ENCODE measurements at regions not wholly inside any gene's neighbourhood (a gene's known extent, or its start where the extent isn't known, plus 50 kb on each side); places are given as distances from the start of the nearest gene placed in this dataset.

DNA sequence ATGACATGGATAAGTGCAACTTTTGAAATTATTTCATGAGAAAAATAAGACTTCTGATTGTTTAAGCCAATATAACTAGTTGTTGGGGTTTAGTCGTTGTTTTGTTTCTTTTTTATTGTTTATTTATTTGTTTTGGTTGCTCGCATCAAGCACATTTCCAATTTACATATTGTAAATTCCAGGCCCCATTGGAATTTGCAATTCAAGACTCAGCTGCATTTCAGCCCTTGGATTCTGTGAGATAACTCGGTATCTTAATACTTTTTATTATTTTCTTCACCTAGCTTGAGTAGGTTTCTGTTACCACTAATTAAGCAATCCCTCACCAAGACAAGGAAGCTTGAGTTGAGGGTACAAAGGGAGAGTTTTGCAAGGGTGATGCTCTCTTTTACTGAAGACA, 318.3 kb upstream of the GATB start:
- H3K27ac ChIP-seq (ENCODE audit: low read depth, low read length), result no peak overlapping the region
- no peak overlapping the region for H3K9ac ChIP-seq (ENCODE audit: low read depth in 1 of 3, low read length in 3 of 3)
- no peaks in the 10 kb centered on the region for H3K9me3 ChIP-seq (ENCODE audit: control insufficient read depth in 3 of 3, low read length in 3 of 3)
- H3K4me1 ChIP-seq (ENCODE audit: control insufficient read depth in 3 of 3, insufficient read depth in 3 of 3, low read length in 3 of 3), result no peaks in the 10 kb centered on the region
- H3K4me3 ChIP-seq (ENCODE audit: low read length in 3 of 3), result no peak overlapping the region
- no peaks in the 10 kb centered on the region for H3K36me3 ChIP-seq (ENCODE audit: control insufficient read depth in 3 of 3, insufficient read depth in 3 of 3, low read length in 3 of 3)
- H3K27me3 ChIP-seq (ENCODE audit: control insufficient read depth in 3 of 3, insufficient read depth in 3 of 3, low read length in 3 of 3), result no peaks in the 10 kb centered on the region

DNA sequence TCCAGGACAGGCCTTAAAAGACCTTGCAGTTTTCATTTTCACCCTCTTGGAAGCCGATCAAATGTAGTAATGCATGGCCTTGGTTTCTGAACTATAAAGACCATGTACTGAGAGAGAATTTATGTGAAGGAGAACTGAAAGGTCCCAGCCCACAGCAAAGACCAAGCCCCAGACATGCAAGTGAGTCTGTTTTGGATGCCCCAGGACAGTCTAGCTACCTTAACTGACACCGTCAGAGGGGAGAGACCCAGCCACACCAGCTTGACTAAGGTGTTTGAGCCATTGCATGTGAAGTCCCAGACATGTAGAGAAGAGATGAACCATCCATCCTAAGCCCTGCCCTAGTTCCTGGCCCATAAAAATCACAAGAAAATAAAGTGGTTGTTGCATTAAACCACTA, 316.8 kb upstream of the GATB start:
- H3K27ac ChIP-seq (ENCODE audit: low read depth, low read length), result no peak overlapping the region
- H3K27me3 ChIP-seq (ENCODE audit: control insufficient read depth in 3 of 3, insufficient read depth in 3 of 3, low read length in 3 of 3), result no peaks in the 10 kb centered on the region
- H3K4me3 ChIP-seq (ENCODE audit: low read length in 3 of 3), result no peak overlapping the region
- no peaks in the 10 kb centered on the region for H3K9me3 ChIP-seq (ENCODE audit: control insufficient read depth in 3 of 3, low read length in 3 of 3)
- H3K4me1 ChIP-seq (ENCODE audit: control insufficient read depth in 3 of 3, insufficient read depth in 3 of 3, low read length in 3 of 3), result no peaks in the 10 kb centered on the region
- no peak overlapping the region for H3K9ac ChIP-seq (ENCODE audit: low read depth in 1 of 3, low read length in 3 of 3)
- H3K36me3 ChIP-seq (ENCODE audit: control insufficient read depth in 3 of 3, insufficient read depth in 3 of 3, low read length in 3 of 3), result no peaks in the 10 kb centered on the region

DNA sequence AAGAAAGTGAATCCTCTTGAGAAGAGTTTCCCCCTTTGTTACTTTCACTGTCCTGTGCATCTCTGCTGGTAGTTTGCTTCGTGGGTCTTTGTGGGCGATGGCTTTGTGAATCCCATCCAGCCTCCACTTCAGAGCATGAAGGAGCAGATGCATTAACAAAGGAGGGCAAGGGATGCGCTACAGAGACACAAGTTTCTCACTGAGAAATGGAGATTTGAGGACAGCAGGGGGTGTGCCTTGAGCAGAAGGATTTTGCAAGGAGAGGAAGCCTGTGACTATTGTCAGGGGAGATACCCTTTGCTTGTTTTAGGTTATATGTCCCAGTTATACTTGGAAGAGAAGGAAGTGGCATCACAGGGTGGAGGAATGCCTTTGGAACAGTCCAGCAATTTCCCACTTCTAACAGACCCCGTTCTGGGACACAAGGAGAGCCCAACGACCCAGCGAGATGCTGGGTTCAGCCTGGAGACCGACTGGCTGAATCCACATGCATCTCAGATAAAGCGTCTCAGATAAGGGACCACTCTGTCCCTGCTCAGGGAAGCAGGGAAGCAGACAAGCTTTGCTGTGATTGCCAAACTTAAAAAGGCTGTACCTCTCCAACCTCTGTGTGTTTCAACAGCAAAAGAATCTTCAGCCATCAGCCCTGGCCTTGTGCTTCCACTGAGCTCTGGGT, 314.6 kb upstream of the GATB start:
- Histone ChIP-seq H3K4me1 (ENCODE audit: control insufficient read depth in 3 of 3, insufficient read depth in 3 of 3, low read length in 3 of 3) (no peaks in the 10 kb centered on the region), H3K4me3 (ENCODE audit: low read length in 3 of 3) (no peak overlapping the region), H3K27me3 (ENCODE audit: control insufficient read depth in 3 of 3, insufficient read depth in 3 of 3, low read length in 3 of 3) (no peaks in the 10 kb centered on the region), H3K36me3 (ENCODE audit: control insufficient read depth in 3 of 3, insufficient read depth in 3 of 3, low read length in 3 of 3) (no peaks in the 10 kb centered on the region), H3K27ac (ENCODE audit: low read depth, low read length) (no peak overlapping the region), H3K9me3 (ENCODE audit: control insufficient read depth in 3 of 3, low read length in 3 of 3) (no peaks in the 10 kb centered on the region), H3K9ac (ENCODE audit: low read depth in 1 of 3, low read length in 3 of 3) (no peak overlapping the region)

DNA sequence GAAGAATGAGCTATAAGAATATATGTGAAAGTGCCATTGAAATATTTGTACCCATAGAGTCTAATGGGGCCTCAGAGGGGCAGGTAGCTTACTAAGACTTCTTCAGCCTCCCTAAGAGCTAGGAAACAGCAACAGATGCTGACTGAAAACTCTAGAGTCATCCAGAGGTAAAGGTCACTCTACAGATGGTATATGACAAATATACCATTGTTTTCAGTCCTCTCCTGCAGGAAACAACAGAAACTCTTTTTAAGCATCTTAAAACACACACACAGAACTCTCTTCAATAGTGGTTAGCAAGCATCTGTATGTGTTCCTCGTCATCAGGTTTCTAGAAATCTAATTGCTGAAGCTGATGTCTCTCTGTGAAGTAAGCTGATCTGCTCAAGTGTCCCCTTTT, 313.8 kb upstream of the GATB start:
- no peaks in the 10 kb centered on the region for H3K4me1 ChIP-seq (ENCODE audit: control insufficient read depth in 3 of 3, insufficient read depth in 3 of 3, low read length in 3 of 3)
- H3K9me3 ChIP-seq (ENCODE audit: control insufficient read depth in 3 of 3, low read length in 3 of 3), result no peaks in the 10 kb centered on the region
- H3K9ac ChIP-seq (ENCODE audit: low read depth in 1 of 3, low read length in 3 of 3), result no peak overlapping the region
- no peak overlapping the region for H3K4me3 ChIP-seq (ENCODE audit: low read length in 3 of 3)
- no peaks in the 10 kb centered on the region for H3K27me3 ChIP-seq (ENCODE audit: control insufficient read depth in 3 of 3, insufficient read depth in 3 of 3, low read length in 3 of 3)
- no peak overlapping the region for H3K27ac ChIP-seq (ENCODE audit: low read depth, low read length)
- no peaks in the 10 kb centered on the region for H3K36me3 ChIP-seq (ENCODE audit: control insufficient read depth in 3 of 3, insufficient read depth in 3 of 3, low read length in 3 of 3)

DNA sequence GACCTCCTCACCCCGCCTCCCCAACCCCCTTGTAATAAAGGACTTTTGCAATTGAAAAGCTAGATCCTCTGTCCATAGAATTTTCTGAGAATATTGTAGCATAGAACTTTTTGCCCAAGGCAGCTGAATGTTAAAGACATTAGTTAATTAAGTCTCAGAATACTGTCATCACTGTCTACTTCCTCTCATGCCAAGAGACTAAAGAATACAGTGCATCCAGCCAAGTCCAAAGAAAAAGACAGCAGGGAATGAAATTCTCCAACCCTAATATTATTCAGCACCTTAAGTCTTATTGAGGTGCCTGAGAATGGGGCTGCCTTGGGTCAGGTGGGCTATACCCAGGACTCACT, 313.3 kb upstream of the GATB start:
- Histone ChIP-seq H3K36me3 (ENCODE audit: control insufficient read depth in 3 of 3, insufficient read depth in 3 of 3, low read length in 3 of 3) (no peaks in the 10 kb centered on the region), H3K4me1 (ENCODE audit: control insufficient read depth in 3 of 3, insufficient read depth in 3 of 3, low read length in 3 of 3) (no peaks in the 10 kb centered on the region), H3K27me3 (ENCODE audit: control insufficient read depth in 3 of 3, insufficient read depth in 3 of 3, low read length in 3 of 3) (no peaks in the 10 kb centered on the region), H3K27ac (ENCODE audit: low read depth, low read length) (no peak overlapping the region), H3K4me3 (ENCODE audit: low read length in 3 of 3) (no peak overlapping the region), H3K9ac (ENCODE audit: low read depth in 1 of 3, low read length in 3 of 3) (no peak overlapping the region), H3K9me3 (ENCODE audit: control insufficient read depth in 3 of 3, low read length in 3 of 3) (no peaks in the 10 kb centered on the region)

DNA sequence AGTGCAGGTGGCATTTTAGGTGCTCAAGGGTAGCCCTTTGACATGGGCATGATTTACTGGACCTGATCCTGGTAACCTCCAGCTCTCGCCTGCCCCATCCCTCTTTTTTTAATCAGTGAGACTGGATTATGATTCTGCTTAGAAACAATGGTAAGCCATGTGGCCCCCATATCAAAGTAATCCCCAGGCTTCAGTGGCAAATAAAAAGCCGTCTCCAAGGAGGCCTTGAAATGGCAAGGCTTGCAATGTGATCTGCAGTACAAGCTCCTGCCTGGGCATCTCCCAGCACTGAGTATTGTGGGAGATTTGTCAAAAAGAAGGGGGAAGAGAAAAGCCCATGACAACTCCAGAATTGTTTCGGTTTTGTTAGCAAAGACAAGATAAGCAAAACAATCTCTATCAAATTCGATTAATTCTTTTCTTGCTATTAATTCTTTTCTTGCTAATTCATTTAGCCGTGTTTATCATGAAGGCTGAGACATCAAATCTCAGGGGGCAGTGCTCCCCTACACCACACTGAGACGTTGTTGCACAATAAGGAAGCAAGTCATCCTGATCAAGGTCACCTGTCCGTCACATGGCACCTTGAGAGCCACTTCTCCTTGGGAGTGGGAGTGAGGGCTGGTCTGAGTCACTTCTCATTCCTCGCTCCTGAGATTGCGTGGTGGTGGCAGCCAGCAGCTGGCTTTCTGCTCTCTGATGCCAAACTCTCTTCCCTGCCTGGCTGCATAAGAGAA, 312.7 kb upstream of the GATB start:
- H3K27me3 ChIP-seq (ENCODE audit: control insufficient read depth in 3 of 3, insufficient read depth in 3 of 3, low read length in 3 of 3), result no peaks in the 10 kb centered on the region
- H3K36me3 ChIP-seq (ENCODE audit: control insufficient read depth in 3 of 3, insufficient read depth in 3 of 3, low read length in 3 of 3), result no peaks in the 10 kb centered on the region
- H3K9ac ChIP-seq (ENCODE audit: low read depth in 1 of 3, low read length in 3 of 3), result no peak overlapping the region
- no peak overlapping the region for H3K4me3 ChIP-seq (ENCODE audit: low read length in 3 of 3)
- H3K27ac ChIP-seq (ENCODE audit: low read depth, low read length), result no peak overlapping the region
- H3K9me3 ChIP-seq (ENCODE audit: control insufficient read depth in 3 of 3, low read length in 3 of 3), result no peaks in the 10 kb centered on the region
- no peaks in the 10 kb centered on the region for H3K4me1 ChIP-seq (ENCODE audit: control insufficient read depth in 3 of 3, insufficient read depth in 3 of 3, low read length in 3 of 3)

DNA sequence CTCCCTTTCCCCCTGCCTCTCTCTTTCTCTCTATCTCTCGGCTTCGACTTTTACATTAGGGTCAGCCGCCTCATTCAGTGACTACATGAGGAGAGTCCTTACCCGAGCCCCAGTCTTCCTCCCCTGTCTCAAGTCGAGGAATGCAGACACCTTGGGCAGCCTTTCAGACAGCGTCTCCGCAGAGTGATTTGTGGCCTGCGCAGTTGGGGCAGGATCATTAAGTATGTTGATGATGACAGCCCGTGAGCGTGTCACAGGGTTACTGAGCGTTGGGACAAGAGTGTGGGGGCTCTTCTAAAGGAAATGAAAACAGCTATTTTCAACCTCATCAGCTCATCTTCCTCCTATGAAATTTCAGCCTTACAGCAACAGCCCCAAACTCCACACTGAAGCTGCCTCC, 312.1 kb upstream of the GATB start:
- Histone ChIP-seq H3K4me3 (ENCODE audit: low read length in 3 of 3) (no peak overlapping the region), H3K36me3 (ENCODE audit: control insufficient read depth in 3 of 3, insufficient read depth in 3 of 3, low read length in 3 of 3) (no peaks in the 10 kb centered on the region), H3K9ac (ENCODE audit: low read depth in 1 of 3, low read length in 3 of 3) (no peak overlapping the region), H3K27ac (ENCODE audit: low read depth, low read length) (no peak overlapping the region), H3K4me1 (ENCODE audit: control insufficient read depth in 3 of 3, insufficient read depth in 3 of 3, low read length in 3 of 3) (no peaks in the 10 kb centered on the region), H3K27me3 (ENCODE audit: control insufficient read depth in 3 of 3, insufficient read depth in 3 of 3, low read length in 3 of 3) (no peaks in the 10 kb centered on the region), H3K9me3 (ENCODE audit: control insufficient read depth in 3 of 3, low read length in 3 of 3) (no peaks in the 10 kb centered on the region)

DNA sequence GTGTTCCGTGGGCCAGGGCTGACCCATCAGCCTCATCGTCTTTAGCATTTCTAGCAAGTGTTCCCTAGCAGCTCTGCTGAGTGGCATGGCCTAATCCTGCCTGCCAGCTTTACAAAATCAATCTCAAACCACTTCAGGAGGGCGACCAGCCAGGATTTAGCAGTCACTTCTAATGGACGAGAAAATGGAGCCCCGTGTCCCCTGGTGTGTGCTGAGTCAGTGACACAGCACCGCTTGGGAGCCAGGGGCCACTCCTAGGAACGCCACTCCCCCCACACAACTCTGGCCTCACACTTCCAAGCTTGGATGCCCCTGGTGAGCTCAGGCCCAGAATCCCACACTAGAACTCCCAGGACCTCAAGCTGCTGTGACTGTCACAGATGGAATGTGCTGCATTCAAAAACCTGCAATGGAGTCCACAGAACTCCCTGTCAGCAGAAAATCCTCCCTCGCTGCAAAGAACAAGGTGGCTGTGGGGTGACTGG, 311.2 kb upstream of the GATB start:
- Histone ChIP-seq H3K27ac (ENCODE audit: low read depth, low read length) (no peak overlapping the region), H3K4me3 (ENCODE audit: low read length in 3 of 3) (no peak overlapping the region), H3K27me3 (ENCODE audit: control insufficient read depth in 3 of 3, insufficient read depth in 3 of 3, low read length in 3 of 3) (no peaks in the 10 kb centered on the region)

DNA sequence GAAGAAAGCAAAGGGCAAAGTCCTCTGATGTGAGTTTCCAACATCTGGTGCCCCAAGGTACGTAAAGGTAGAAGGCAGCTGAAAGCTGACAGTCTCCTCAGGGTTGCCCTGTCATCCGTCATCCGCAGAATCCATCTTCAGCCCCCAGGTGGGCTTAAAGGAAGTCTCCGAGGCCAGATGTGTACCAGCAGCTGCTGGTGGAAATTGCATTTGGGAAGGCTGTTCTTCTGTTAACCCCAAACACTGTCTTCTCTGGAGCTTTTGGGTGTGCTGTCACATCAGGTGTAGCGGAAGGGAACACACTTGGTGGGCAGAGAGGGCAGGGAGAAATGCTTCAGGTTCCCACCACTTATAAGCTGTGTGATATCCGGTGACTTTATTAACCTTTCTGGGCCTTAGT, 310.0 kb upstream of the GATB start:
- H3K27me3 ChIP-seq (ENCODE audit: control insufficient read depth in 3 of 3, insufficient read depth in 3 of 3, low read length in 3 of 3), result no peaks in the 10 kb centered on the region
- H3K36me3 ChIP-seq (ENCODE audit: control insufficient read depth in 3 of 3, insufficient read depth in 3 of 3, low read length in 3 of 3), result no peaks in the 10 kb centered on the region
- no peaks in the 10 kb centered on the region for H3K4me1 ChIP-seq (ENCODE audit: control insufficient read depth in 3 of 3, insufficient read depth in 3 of 3, low read length in 3 of 3)
- no peak overlapping the region for H3K27ac ChIP-seq (ENCODE audit: low read depth, low read length)
- no peak overlapping the region for H3K4me3 ChIP-seq (ENCODE audit: low read length in 3 of 3)
- H3K9me3 ChIP-seq (ENCODE audit: control insufficient read depth in 3 of 3, low read length in 3 of 3), result no peaks in the 10 kb centered on the region
- no peak overlapping the region for H3K9ac ChIP-seq (ENCODE audit: low read depth in 1 of 3, low read length in 3 of 3)

More for the DNA sequence above, 311.2 kb upstream of the GATB start:
- Histone ChIP-seq H3K9ac (ENCODE audit: low read depth in 1 of 3, low read length in 3 of 3) (no peak overlapping the region), H3K9me3 (ENCODE audit: control insufficient read depth in 3 of 3, low read length in 3 of 3) (no peaks in the 10 kb centered on the region), H3K4me1 (ENCODE audit: control insufficient read depth in 3 of 3, insufficient read depth in 3 of 3, low read length in 3 of 3) (no peaks in the 10 kb centered on the region), H3K36me3 (ENCODE audit: control insufficient read depth in 3 of 3, insufficient read depth in 3 of 3, low read length in 3 of 3) (no peaks in the 10 kb centered on the region)

DNA sequence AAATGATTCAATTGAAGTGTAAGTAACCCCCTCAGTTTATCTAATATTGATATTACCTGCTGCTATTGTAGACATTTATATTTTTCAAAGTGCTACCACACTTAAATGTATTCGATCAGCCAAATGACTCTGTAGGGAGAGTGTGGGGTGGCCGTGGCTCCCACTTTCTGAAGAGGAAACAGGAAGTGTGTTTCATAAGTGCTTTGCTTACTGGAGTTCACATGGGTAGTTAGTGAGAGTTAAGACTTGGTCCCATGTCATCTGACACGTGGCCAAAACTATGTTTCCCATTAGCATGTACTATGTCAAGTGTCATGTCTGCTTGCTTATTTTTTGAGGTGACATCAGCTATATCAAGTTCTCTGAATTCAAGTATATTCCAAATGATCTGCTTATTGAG, 308.1 kb upstream of the GATB start:
- Histone ChIP-seq H3K4me3 (ENCODE audit: low read length in 3 of 3) (no peak overlapping the region), H3K9ac (ENCODE audit: low read depth in 1 of 3, low read length in 3 of 3) (no peak overlapping the region), H3K9me3 (ENCODE audit: control insufficient read depth in 3 of 3, low read length in 3 of 3) (no peaks in the 10 kb centered on the region), H3K4me1 (ENCODE audit: control insufficient read depth in 3 of 3, insufficient read depth in 3 of 3, low read length in 3 of 3) (peaks cover 0 to 14% (median 4%) of the 10 kb centered on the region in 3 donors), H3K27ac (ENCODE audit: low read depth, low read length) (no peak overlapping the region), H3K27me3 (ENCODE audit: control insufficient read depth in 3 of 3, insufficient read depth in 3 of 3, low read length in 3 of 3) (no peaks in the 10 kb centered on the region), H3K36me3 (ENCODE audit: control insufficient read depth in 3 of 3, insufficient read depth in 3 of 3, low read length in 3 of 3) (no peaks in the 10 kb centered on the region)
